Right renal pelvis (tissue), 4 donors: ENCODE measurements at regions not wholly inside any gene's neighbourhood (a gene's known extent, or its start where the extent isn't known, plus 50 kb on each side); places are given as distances from the start of the nearest gene placed in this dataset.

Experiments
- DNase-seq, 4 donors: peaks; one replicate each; pipeline ENCODE4 v3.0.0-alpha.2; 2013; ENCODE audit warnings: low read depth in 4 of 4, low spot score in 3 of 4, missing footprints in 1 of 4

- no peak for DNase-seq
Measured at GRCh38 chr17:6218333-6218732, 148.2 kb downstream of the WSCD1 start.

DNA sequence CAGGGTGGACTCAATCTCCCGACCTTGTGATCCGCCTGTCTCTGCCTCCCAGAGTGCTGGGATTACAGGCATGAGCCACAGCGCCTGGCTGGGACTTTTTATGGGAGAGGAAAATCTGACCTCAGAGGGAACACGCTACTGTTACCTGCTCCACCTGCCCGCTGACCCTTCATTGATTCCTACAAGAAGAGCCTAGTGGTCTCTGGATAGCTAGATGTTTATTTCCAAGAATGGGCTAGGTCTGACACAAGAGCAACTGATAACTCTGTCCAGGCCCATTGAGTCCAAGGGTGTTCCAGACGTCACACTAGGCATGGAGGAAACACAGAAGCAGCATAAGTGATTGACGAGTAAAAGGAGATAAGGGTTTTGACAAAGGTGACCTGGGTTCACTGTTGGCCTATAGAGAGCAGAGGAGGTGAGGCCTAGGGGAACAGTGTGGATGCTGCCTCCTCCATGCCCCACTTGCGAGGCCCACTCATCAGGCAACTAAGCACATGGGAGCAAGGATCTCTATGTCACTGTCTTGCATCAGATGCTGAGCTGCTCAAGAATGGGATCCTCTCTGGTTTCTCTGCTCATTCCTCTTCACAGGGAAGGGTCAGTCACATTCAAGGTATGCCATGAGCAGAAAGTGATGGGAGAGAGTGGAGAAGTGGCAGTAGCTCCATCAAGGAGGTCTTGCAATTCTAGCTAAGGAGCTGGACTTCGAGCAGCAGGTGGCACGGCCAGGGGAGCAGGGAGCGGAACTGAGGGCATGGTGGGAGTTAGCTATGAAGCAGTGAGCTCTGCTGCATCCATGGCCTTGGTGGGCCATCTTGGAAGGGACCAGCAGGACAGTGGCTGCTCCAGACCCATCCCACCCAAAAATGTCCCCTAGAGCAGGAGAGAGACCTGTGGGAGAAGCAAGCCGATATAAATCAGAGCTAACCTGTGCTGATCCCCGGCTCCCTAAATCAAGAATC, 145.2 kb downstream of the WSCD1 start:
- DNase-seq: no peak

- DNase-seq: no peak
Measured at GRCh38 chr17:6213859-6214258, 143.7 kb downstream of the WSCD1 start.

- DNase-seq: no peak
Measured at GRCh38 chr17:6212766-6213165, 142.6 kb downstream of the WSCD1 start.

DNA sequence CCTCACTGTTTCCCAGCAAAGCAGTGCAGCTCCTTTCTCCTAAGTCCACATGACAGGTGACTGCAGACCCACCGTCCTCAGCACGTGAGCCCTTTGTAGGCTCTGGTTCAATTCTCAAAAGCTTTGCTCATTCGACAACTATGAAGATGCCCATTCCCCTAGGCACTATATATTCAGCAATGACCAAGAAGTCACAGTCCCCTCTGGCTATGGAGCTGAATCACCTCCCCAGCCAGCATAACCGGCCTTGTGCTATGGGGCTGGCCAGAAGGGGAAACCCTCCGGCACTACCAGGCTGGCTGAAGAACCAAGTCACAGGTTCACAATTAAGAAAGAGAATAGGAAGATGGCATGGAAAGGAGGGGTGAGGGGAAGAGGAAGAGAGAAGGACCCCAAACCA, 139.7 kb downstream of the WSCD1 start:
- DNase-seq: no peak

DNA sequence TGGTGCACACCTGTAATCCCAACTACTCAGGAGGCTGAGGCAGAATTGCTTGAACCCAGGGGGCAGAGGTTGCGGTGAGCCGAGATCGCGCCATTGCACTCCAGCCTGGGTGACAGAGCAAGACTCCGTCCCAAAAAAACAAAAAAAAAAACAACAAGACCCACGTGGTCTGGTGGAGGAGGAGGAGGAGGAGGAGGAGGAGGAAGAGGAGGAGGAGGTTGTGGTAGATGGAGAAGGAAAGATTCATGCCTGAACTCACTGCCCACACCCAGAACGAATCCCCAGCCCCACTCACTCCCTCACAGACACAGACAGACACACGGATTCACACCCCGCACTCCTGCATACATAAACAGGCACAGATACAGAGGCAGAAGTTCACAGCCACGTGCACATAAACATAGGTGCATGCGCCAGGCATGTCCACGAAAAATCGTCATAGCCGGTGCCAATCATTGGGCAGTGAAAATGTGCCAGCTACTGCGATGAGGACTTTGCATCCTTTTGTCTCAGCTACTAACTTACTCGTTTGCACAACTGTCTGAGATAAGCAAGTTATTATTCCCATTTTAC, 138.5 kb downstream of the WSCD1 start:
- DNase-seq: no peak

GRCh38 chr17:6205525-6205924, 135.3 kb downstream of the WSCD1 start:
- DNase-seq: no peak

- no peak for DNase-seq
Measured at GRCh38 chr17:6205033-6205432, 134.9 kb downstream of the WSCD1 start.

DNA sequence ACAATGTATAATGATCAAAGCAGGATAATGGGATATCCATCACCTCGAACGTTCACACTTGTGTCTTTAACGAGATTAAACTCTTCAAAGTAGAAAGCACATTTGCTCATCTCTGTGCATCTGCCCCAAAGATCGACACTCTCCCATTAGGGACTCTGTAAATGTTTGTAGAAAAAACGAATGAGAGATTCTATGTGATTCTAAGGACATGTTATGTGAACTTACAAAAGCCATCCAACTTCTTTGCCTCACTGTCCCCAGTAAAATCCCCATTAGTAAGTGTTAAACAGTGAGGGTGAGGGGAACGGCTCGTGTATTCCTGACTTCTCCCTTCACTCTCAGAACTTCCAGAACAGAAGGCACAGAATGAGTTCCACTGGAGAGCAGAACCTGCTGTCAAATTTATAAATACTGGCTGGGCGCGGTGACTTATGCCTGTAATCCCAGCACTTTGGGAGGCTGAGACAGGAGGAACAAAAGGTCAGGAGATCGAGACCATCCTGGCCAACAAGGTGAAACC, 134.1 kb downstream of the WSCD1 start:
- DNase-seq: no peak

- DNase-seq: no peak
Measured at GRCh38 chr17:6196355-6196754, 126.2 kb downstream of the WSCD1 start.

DNA sequence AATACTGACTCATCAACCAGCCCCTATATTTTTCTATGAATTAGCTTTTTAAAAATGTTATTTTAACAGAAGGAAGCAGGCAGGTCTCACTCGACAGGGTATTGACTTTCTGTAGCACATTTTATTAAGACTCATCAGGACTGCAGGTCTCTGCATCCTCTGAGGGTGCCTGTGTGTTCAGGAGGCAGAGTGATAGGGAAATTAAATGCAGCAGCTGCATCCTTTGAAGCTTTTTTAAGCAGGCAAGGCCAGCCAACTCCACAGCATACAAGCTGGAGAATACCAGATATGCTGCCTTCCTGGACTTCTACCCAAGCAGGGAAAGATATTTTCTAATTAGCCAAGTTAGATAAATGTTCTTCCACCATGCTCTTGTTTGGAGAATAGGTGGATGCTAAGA, 124.9 kb downstream of the WSCD1 start:
- DNase-seq: no peak

DNA sequence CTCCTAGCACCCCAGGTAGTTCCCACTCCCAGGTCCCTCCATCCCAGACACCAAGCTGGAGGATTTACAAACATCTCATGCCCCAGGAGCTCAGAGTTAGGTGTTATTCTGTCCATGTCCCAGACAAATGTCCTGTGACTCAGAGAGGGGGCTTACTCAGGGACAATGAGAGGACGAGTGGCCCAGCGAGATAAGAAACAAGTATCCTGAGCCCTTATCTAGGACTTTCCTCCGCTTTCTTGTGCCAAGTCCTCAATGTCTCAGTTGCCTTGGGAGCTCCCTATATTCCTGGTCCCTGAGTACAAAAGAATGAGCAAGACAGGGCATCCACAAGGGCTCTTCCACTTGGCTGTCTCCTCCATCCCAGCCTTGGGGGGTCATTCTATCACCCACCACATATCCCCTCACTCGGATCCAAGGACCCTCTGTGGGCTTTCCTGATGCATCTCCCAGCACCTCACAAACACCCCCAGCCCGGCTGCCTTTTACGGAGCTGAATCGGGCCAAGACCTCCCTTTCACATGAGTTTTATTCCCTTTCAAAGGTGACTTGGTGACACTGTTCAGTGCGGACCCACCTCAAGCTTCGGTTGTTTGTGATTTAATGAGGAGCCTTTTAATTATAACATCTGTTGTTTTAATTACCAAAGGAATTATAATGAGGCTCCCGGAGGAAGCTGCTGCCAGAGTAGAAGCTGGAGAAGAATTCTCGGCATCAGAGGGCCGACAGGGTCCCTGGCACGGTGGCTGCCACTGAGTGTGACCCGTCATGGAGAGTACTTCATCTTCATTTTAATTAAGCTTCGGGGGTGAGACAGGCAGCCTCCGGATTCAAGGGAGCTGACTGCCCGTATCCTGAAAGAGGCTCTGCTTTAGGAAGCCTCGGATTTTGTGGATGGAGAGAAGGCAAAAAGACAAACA, 121.5 kb downstream of the WSCD1 start:
- DNase-seq: no peak

DNA sequence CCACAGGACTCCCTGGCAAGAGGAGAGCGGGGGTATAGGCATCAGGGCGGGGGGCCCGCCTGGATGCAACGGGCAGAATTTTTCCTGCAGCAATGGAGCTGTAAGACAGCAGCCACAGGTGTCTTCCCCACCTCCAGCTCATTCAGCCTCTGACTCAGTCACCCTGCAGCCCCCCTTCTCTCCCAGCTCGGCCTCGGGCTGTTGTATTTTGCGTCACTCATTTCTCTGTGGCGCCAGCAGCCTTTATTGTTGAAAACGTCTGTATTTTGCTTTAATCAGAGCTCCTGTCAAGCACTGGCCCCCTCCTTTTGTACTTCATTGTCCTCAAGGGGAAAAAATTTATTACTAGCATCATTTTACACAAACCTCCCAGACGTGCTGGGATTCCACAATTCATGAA, 117.7 kb downstream of the WSCD1 start:
- DNase-seq: no peak

- DNase-seq: no peak
Measured at GRCh38 chr17:6186998-6187397, 116.8 kb downstream of the WSCD1 start.

- no peak for DNase-seq
Measured at GRCh38 chr17:6184508-6184907, 114.3 kb downstream of the WSCD1 start.

GRCh38 chr17:6179017-6179416, 108.8 kb downstream of the WSCD1 start:
- no peak for DNase-seq

GRCh38 chr17:6177941-6178694, 107.9 kb downstream of the WSCD1 start:
- no peak for DNase-seq
